OCI-LY7 (cell line): ENCODE measurements at regions not wholly inside any gene's neighbourhood (a gene's known extent, or its start where the extent isn't known, plus 50 kb on each side); places are given as distances from the start of the nearest gene placed in this dataset.

Experiments used
- BruUV-seq: library from RNA; stranded (reverse); fragments of 400-500 nt; replicated peaks from 2 replicates; lab custom pipeline; 2021; lab: Mats Ljungman, UMichigan
- CTCF ChIA-PET: fragments of 300-600 bp; sonication (Branson Sonifier 250); formaldehyde crosslinking; loops from one replicate; lab custom pipeline; 2022; ENCODE audit warnings: antibody characterized with exemption; ENCODE audit not compliant: unreplicated experiment; lab: Charles Lee
- POLR2A ChIA-PET: fragments of 300-600 bp; sonication (Branson Sonifier 250); formaldehyde crosslinking; loops from one replicate; lab custom pipeline; 2022; ENCODE audit warnings: antibody characterized with exemption; lab: Charles Lee
- DNase-seq: peaks from one replicate; pipeline ENCODE4 v3.0.0-alpha.2; 2015; ENCODE audit warnings: low spot score
- H2AFZ ChIP-seq: fragments of 200-600 bp; sonication (generic), shearing (Covaris generic); 2 replicates; pipeline ENCODE4 v1.6.1; 2014; ENCODE audit warnings: mild to moderate bottlenecking, antibody characterized with exemption, low read length, moderate library complexity
- H3K27ac ChIP-seq: fragments of 200-600 bp; sonication (generic); 2 replicates; pipeline ENCODE4 v1.5.1; 2014; ENCODE audit warnings: mixed run types, low read depth, mild to moderate bottlenecking, moderate library complexity, low read length, inconsistent platforms; ENCODE audit not compliant: poor library complexity, severe bottlenecking
- H3K36me3 ChIP-seq: fragments of 200-600 bp; sonication (generic); 2 replicates; pipeline ENCODE4 v1.6.1; 2014; ENCODE audit warnings: mild to moderate bottlenecking, antibody characterized with exemption, low read length, moderate library complexity, mixed read lengths; ENCODE audit not compliant: insufficient read depth
- H3K4me1 ChIP-seq: fragments of 200-600 bp; sonication (generic); 2 replicates; pipeline ENCODE4 v1.5.1; 2014; ENCODE audit warnings: mild to moderate bottlenecking, low read length; ENCODE audit not compliant: insufficient read depth, poor library complexity, severe bottlenecking
- H3K4me2 ChIP-seq: fragments of 200-600 bp; sonication (generic); 2 replicates; pipeline ENCODE4 v1.6.1; 2014; ENCODE audit warnings: mild to moderate bottlenecking, low read length
- H3K4me3 ChIP-seq: fragments of 200-600 bp; sonication (generic); 2 replicates; pipeline ENCODE4 v1.5.1; 2014; ENCODE audit warnings: mild to moderate bottlenecking, low read depth, low read length; ENCODE audit not compliant: poor library complexity, severe bottlenecking
- H3K79me2 ChIP-seq: fragments of 200-600 bp; sonication (generic); 2 replicates; pipeline ENCODE4 v1.6.1; 2016; ENCODE audit warnings: low read depth, mild to moderate bottlenecking, low read length, moderate library complexity, mixed read lengths; ENCODE audit not compliant: insufficient read depth
- H3K9me2 ChIP-seq: fragments of 200-600 bp; sonication (generic); 2 replicates; pipeline ENCODE4 v1.6.1; 2016; ENCODE audit warnings: mild to moderate bottlenecking, low read length, mixed read lengths; ENCODE audit not compliant: insufficient read depth
- H3K9me3 ChIP-seq: fragments of 200-600 bp; sonication (generic); 2 replicates; pipeline ENCODE4 v1.6.1; 2014; ENCODE audit warnings: mild to moderate bottlenecking, mixed run types, low read length, mixed read lengths
- H4K20me1 ChIP-seq: fragments of 200-600 bp; sonication (generic); 2 replicates; pipeline ENCODE4 v1.6.1; 2014; ENCODE audit warnings: mild to moderate bottlenecking, antibody characterized with exemption, low read length, moderate library complexity, mixed read lengths; ENCODE audit not compliant: insufficient read depth
- EZH2phosphoT487 ChIP-seq: fragments of 200-600 bp; sonication (generic); IDR thresholded peaks from 2 replicates; pipeline ENCODE4 v1.6.1; 2018; ENCODE audit warnings: low read depth, borderline replicate concordance, mild to moderate bottlenecking, mixed run types, antibody characterized with exemption, low read length, moderate library complexity, mixed read lengths
- intact Hi-C: fragments of 100-400 bp; cut with micrococcal nuclease; formaldehyde crosslinking; loops from one replicate; pipeline ENCODE4 v1.10.0; 2022; ENCODE audit not compliant: unreplicated experiment
- TF ChIP-seq, protein P1 (sequence below): fragments of 200-600 bp; sonication (generic); conservative IDR thresholded peaks from 2 replicates; pipeline ENCODE4 v1.5.1; 2014; ENCODE audit warnings: mild to moderate bottlenecking, antibody characterized with exemption, low read length, moderate library complexity, mixed read lengths

DNA sequence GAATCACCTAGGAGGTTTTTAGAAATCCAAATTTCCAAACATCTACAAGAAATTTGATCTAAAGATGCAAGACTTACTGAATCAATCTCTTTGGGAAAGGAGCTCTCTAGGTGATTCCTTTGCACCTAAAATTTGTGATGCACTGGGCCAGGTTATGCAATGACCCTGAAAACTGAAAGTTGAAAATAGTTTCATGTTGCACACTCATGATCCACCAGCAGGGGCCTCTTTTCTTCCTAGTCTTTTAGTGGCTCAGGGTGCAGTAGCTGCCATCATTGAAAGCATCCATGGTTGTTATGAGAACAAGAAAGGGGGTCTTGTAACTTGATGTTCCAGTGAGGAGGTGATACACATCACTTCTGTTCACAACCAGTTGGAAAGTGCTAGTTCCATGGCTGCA lies 486.8 kb downstream of the PSAT1 start:
- Histone ChIP-seq H3K9me2 (no peaks in the 10 kb centered on the region), H3K4me1 (no peaks in the 10 kb centered on the region), H3K9me3 (no peaks in the 10 kb centered on the region), H3K36me3 (no peaks in the 10 kb centered on the region), H3K4me3 (no peak overlapping the region), H3K4me2 (no peak overlapping the region), H2AFZ (no peak overlapping the region), H4K20me1 (no peaks in the 10 kb centered on the region), H3K27ac (no peak overlapping the region), H3K79me2 (no peaks in the 10 kb centered on the region)
- no peak for DNase-seq
- CTCF ChIA-PET, result no interaction called here
- BruUV-seq, result no TSS peak
- intact Hi-C loops, result no loop called here
- no peak for TF ChIP-seq EZH2phosphoT487
- TF ChIP-seq, protein P1, sequence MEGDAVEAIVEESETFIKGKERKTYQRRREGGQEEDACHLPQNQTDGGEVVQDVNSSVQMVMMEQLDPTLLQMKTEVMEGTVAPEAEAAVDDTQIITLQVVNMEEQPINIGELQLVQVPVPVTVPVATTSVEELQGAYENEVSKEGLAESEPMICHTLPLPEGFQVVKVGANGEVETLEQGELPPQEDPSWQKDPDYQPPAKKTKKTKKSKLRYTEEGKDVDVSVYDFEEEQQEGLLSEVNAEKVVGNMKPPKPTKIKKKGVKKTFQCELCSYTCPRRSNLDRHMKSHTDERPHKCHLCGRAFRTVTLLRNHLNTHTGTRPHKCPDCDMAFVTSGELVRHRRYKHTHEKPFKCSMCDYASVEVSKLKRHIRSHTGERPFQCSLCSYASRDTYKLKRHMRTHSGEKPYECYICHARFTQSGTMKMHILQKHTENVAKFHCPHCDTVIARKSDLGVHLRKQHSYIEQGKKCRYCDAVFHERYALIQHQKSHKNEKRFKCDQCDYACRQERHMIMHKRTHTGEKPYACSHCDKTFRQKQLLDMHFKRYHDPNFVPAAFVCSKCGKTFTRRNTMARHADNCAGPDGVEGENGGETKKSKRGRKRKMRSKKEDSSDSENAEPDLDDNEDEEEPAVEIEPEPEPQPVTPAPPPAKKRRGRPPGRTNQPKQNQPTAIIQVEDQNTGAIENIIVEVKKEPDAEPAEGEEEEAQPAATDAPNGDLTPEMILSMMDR, result peak; percentile 53
- POLR2A ChIA-PET, result no interaction called here

DNA sequence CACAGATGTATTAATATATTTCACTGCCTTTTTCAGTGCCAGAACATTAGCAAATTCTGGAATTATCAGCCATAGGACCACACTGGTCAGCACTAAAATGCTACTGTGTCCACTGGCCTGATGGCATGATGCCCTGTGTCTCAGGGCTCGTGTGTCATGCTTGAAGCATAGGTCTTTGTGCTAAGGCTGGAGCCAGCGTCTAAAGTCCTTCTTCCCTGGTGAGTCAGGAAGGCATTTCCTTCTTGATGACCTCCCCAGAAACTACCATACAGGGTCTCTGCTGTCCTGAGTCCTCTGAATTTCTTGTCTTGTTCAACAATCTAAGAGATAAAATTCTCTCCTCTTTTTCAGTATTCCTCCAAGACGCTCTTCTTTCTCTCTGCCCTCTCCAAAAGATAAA lies 489.9 kb downstream of the PSAT1 start:
- Histone ChIP-seq H3K9me2 (no peaks in the 10 kb centered on the region), H3K27ac (no peak overlapping the region), H2AFZ (no peak overlapping the region), H3K79me2 (no peaks in the 10 kb centered on the region), H3K4me3 (no peak overlapping the region), H3K4me2 (no peak overlapping the region), H3K4me1 (no peaks in the 10 kb centered on the region), H3K36me3 (no peaks in the 10 kb centered on the region), H3K9me3 (no peaks in the 10 kb centered on the region), H4K20me1 (no peaks in the 10 kb centered on the region)
- POLR2A ChIA-PET, result no interaction called here
- no peak for DNase-seq
- intact Hi-C loops, result no loop called here
- BruUV-seq, result no TSS peak
- CTCF ChIA-PET, result no interaction called here
- TF ChIP-seq, protein P1, result no peak

DNA sequence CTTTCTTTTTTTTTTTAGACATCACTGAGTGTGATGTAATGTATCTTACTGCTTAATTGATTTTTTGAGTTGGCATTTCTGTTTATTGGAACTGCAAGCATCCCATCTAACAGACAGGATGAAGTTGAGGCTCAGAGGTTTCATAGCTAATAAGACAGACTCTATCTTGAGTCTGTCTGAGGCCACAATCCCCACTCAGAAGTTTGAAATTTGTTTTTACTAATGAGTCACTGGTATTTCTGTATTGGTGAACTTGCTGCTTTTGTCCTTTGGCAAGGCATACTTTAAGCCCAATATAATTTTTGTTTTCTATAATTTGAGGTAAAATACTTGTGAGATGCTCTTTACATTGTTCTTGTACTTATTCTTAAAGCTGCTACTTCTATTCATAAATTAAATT lies 491.2 kb downstream of the PSAT1 start:
- Histone ChIP-seq H3K36me3 (no peaks in the 10 kb centered on the region), H3K9me2 (no peaks in the 10 kb centered on the region), H2AFZ (no peak overlapping the region), H3K9me3 (no peaks in the 10 kb centered on the region), H3K4me2 (no peak overlapping the region), H3K4me1 (no peaks in the 10 kb centered on the region), H3K4me3 (no peak overlapping the region), H3K27ac (no peak overlapping the region), H3K79me2 (no peaks in the 10 kb centered on the region), H4K20me1 (no peaks in the 10 kb centered on the region)
- ChIA-PET POLR2A (no interaction called here), CTCF (no interaction called here)
- intact Hi-C loops, result no loop called here
- BruUV-seq, result no TSS peak
- no peak for DNase-seq
- no peak for TF ChIP-seq EZH2phosphoT487
- TF ChIP-seq, protein P1, result no peak
